22Rv1 (cell line): ENCODE measurements at regions not wholly inside any gene's neighbourhood (a gene's known extent, or its start where the extent isn't known, plus 50 kb on each side); places are given as distances from the start of the nearest gene placed in this dataset.

ENCODE experiments used
- ZFX ChIP-seq: fragments of 450-650 bp; IDR thresholded peaks from 2 replicates; pipeline ENCODE4 v1.6.1; 2017; ENCODE audit warnings: antibody characterized with exemption, borderline replicate concordance
- TF ChIP-seq, protein P1 (sequence below): fragments of 450-650 bp; IDR thresholded peaks from 2 replicates; pipeline ENCODE4 v1.5.1; 2017; ENCODE audit warnings: mild to moderate bottlenecking

DNA sequence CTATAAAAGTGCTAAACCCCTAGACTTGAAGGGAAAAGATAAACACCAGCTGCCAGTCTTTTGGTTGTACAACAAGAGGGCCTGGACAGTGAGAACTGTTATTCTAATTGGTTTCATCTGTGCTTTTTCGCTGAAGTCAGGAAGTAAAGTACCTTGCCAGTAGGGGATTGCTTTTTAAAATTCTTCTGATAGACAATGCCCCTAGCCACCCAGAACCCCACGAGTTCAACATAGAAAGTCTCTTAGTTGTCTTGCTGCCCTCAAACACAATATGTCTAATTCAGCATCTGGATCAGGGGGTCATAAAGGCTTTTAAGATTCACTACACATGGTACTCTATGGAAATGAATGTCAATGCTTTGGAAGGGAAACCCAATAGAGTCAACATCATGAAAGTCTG, 289.2 kb downstream of the TBX15 start:
- TF ChIP-seq, protein P1, sequence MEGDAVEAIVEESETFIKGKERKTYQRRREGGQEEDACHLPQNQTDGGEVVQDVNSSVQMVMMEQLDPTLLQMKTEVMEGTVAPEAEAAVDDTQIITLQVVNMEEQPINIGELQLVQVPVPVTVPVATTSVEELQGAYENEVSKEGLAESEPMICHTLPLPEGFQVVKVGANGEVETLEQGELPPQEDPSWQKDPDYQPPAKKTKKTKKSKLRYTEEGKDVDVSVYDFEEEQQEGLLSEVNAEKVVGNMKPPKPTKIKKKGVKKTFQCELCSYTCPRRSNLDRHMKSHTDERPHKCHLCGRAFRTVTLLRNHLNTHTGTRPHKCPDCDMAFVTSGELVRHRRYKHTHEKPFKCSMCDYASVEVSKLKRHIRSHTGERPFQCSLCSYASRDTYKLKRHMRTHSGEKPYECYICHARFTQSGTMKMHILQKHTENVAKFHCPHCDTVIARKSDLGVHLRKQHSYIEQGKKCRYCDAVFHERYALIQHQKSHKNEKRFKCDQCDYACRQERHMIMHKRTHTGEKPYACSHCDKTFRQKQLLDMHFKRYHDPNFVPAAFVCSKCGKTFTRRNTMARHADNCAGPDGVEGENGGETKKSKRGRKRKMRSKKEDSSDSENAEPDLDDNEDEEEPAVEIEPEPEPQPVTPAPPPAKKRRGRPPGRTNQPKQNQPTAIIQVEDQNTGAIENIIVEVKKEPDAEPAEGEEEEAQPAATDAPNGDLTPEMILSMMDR: no peak
- no peak for TF ChIP-seq ZFX
